Stomach (tissue), 4 donors: ENCODE measurements at regions not wholly inside any gene's neighbourhood (a gene's known extent, or its start where the extent isn't known, plus 50 kb on each side); places are given as distances from the start of the nearest gene placed in this dataset.

ENCODE experiments used
- CTCF ChIP-seq, 7 experiments: fragments of 450-650 bp in 4 of 7; fragments of 200-600 bp in 3 of 7; sonication (generic) in 3 of 7; IDR thresholded peaks; one replicate each; pipeline ENCODE4 v1.5.1; 2016 to 2019; ENCODE audit warnings: antibody characterized with exemption in 7 of 7, control low read depth in 2 of 7, mild to moderate bottlenecking in 1 of 7
- EP300 ChIP-seq: sonication (generic); formaldehyde crosslinking; IDR thresholded peaks from one replicate; pipeline ENCODE4 v1.6.1; 2017; ENCODE audit warnings: antibody characterized with exemption
- POLR2A ChIP-seq, 4 donors: fragments of 450-650 bp; IDR thresholded peaks; one replicate each; pipeline ENCODE4 v1.6.1; 2016; ENCODE audit warnings: antibody characterized with exemption in 4 of 4, control low read depth in 2 of 4, mild to moderate bottlenecking in 1 of 4, moderate library complexity in 1 of 4
- POLR2AphosphoS5 ChIP-seq, 3 donors: sonication (generic); formaldehyde crosslinking; IDR thresholded peaks; one replicate each; pipeline ENCODE4 v1.6.1; 2016; ENCODE audit warnings: antibody characterized with exemption in 3 of 3

DNA sequence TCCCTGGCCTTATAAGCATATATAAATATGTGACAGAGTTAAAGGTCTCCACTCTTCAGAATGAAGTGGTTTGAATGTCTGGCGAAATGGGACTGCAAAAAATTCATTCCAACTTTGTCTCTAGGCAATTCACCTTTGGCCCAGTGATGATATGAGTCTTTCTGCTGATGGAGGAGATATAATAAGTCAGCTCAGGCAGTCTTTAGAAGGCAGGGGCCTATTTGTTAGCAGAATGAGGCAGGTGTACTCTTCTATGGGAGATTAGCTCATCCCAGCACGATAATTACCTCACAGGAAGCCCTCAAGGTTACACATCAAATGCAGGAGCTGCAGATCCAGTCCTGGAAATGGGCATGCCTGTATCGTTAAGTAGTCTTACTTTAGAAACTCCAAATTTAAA is 300.5 kb downstream of the NR2F1-AS1 start:
- no peak for TF ChIP-seq EP300
- no peak for TF ChIP-seq POLR2A (IDR thresholded peaks at IDR 0.05)
- TF ChIP-seq CTCF (IDR thresholded peaks at IDR 0.05): no peak
- no peak for TF ChIP-seq POLR2AphosphoS5 (IDR thresholded peaks at IDR 0.05)
